GM12892 (cell line): ENCODE measurements at regions not wholly inside any gene's neighbourhood (a gene's known extent, or its start where the extent isn't known, plus 50 kb on each side); places are given as distances from the start of the nearest gene placed in this dataset.

Experiments used
- DNase-seq: peaks from one replicate; pipeline ENCODE4 v3.0.0; 2011; ENCODE audit not compliant: insufficient read length
- FAIRE-seq: peaks from 2 replicates; lab custom pipeline; 2011; peaks lifted over from hg19 to GRCh38; lab: Jason Lieb, UNC
- POLR2A ChIP-seq: IDR thresholded peaks from 2 replicates; pipeline ENCODE4 v1.6.1; 2011; ENCODE audit warnings: low read depth, low read length, control low read depth
- POLR2AphosphoS5 ChIP-seq: IDR thresholded peaks from 2 replicates; pipeline ENCODE4 v1.6.1; 2011; ENCODE audit warnings: low read depth, low read length, control low read depth
- TAF1 ChIP-seq: IDR thresholded peaks from 2 replicates; pipeline ENCODE4 v1.6.1; 2011; ENCODE audit warnings: low read depth, mild to moderate bottlenecking, control low read depth, low read length, borderline replicate concordance

- DNase-seq (no peak), FAIRE-seq (no peak)
- TF ChIP-seq TAF1 (no peak), POLR2AphosphoS5 (no peak), POLR2A (no peak)
Measured at GRCh38 chr2:221807706-221808105, 235.6 kb upstream of the EPHA4 start.

- no peak for DNase-seq
- TF ChIP-seq POLR2AphosphoS5 (no peak), POLR2A (no peak)
- no peak for FAIRE-seq
Measured at GRCh38 chr2:221802089-221802488, 230.0 kb upstream of the EPHA4 start.

DNA sequence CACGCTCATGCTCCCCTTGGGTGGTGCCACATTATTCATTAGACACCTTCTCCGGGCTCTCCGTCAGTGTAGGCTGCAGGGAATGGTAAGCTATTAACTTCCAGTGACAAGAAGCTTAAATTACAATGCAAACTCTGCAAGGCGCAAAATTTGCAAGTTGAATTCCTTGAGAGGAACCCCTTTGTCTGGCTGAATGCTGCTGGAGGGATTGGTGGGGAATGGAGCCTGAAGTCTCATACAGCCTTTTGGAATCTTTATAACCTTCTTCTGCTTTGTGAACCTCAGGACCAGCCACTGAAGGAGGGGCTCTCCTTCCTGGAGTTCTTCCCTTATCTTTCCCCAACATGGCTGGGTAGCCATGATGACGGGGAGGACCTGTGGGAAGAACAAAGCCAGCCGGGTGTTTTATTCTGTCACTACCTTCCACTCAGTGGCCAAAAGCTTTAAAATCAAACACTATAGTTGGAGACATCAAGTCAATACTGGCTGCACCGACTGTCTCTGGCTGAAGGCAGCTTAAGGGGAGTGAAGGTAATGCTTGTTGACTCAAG lies 220.9 kb upstream of the EPHA4 start:
- DNase-seq, result no peak
- no peak for FAIRE-seq
- TF ChIP-seq TAF1 (no peak), POLR2A (no peak), POLR2AphosphoS5 (no peak)

- FAIRE-seq (no peak), DNase-seq (no peak)
- TF ChIP-seq TAF1 (no peak), POLR2A (no peak), POLR2AphosphoS5 (no peak)
Measured at GRCh38 chr2:221791844-221792243, 219.7 kb upstream of the EPHA4 start.

DNA sequence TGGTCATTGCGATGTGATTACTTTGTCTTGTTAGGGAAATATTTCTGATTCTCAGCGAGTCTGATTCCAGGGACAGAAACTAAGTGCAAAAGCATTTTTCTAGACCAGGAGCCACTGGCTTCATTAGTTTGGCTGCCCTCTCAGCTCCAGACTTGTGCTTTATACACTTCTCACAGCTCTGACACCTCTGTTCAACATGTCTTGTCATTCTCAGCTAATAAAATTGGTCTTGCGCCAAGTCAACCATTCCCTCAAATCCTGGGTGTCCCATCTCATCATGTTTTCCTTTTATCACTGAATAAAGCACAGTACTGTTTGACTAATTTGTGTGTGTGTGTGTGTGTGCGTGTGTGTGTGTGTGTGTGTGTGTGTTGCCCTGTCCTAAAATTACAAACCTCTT lies 215.5 kb upstream of the EPHA4 start:
- FAIRE-seq (no peak), DNase-seq (no peak)
- TF ChIP-seq POLR2A, result no peak
- TF ChIP-seq POLR2AphosphoS5, result no peak
- no peak for TF ChIP-seq TAF1

DNA sequence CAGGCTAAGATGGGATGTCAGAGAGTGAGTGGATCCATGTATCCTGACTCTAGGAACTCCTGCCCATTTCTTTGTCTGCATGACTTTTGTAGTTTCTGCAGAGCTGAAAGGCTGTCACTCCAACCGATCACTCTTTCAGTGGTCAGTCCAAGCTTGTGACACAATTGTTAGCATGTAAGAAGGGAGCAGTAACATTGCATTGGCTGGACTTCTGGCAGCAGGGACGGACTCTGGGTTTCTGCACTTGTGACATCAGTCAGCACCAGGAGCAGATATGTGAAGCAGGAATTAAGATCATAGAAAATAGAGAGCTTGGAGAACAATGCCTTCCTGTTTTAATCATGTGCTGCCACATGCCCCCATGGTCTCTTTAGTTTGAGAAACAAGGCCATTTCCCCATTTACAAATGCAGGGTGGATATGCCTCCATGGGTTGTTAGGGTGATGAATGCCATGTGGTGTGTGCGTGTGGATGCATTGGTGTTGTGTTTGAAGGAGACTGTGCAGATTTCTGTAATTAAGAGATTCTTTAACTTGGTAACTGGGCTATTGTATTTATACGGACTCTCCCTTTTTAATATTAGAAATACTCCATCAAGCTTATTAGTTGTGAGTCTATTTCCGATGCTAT lies 214.3 kb upstream of the EPHA4 start:
- DNase-seq, result no peak
- TF ChIP-seq POLR2AphosphoS5 (no peak), POLR2A (no peak)
- FAIRE-seq, result no peak

DNA sequence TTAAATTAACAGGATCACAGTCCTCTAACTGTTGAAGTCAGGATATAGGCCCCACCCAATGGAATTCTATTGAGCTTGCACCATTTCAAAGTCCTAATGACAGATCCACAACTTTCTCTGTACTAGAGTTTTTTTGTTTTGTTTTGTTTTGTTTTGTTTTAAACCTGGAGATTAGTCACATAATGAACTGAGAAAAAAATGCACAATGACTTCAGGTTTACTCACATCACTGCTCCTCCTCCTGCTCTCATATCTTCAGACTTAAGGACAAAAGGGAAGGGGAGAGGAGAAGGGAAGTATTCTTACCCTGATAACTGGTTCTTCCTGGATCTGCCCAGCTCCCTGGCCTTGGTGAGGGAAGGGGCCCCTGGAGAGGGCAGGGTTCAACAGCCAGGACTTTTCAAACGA lies 208.2 kb upstream of the EPHA4 start:
- FAIRE-seq (no peak), DNase-seq (no peak)
- no peak for TF ChIP-seq TAF1
- TF ChIP-seq POLR2A, result no peak
- no peak for TF ChIP-seq POLR2AphosphoS5

DNA sequence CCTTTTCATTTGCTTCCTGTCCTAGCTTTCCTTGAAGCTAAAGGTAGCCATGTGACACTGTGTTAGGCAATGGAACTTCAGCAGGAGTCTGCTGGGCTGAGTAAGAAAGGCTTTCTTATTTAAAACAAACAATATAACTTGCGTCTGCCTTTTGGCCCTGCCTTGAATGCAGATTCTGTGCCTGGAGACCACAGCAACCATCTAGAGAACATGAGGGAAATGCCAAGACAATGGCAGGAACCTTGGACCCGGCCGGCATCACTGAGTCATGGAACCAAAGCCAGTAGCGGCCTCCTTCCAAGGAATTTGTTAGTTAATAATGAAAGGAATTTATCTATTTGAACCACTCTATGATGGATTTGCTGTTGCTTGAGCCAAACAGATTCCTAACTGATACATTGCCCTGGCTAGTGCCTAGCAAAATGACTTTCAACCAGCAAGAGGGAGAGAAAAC lies 207.5 kb upstream of the EPHA4 start:
- TF ChIP-seq POLR2A (no peak), TAF1 (no peak), POLR2AphosphoS5 (no peak)
- DNase-seq (no peak), FAIRE-seq (no peak)

- DNase-seq (no peak), FAIRE-seq (no peak)
- TF ChIP-seq POLR2AphosphoS5, result no peak
- TF ChIP-seq POLR2A, result no peak
- no peak for TF ChIP-seq TAF1
Measured at GRCh38 chr2:221778025-221778424, 205.9 kb upstream of the EPHA4 start.

- TF ChIP-seq TAF1, result no peak
- no peak for TF ChIP-seq POLR2AphosphoS5
- TF ChIP-seq POLR2A, result no peak
- DNase-seq, result no peak
- no peak for FAIRE-seq
Measured at GRCh38 chr2:221777119-221777518, 205.0 kb upstream of the EPHA4 start.

- DNase-seq, result no peak
- no peak for FAIRE-seq
- no peak for TF ChIP-seq TAF1
- TF ChIP-seq POLR2A, result no peak
- no peak for TF ChIP-seq POLR2AphosphoS5
Measured at GRCh38 chr2:221775096-221775495, 203.0 kb upstream of the EPHA4 start.

GRCh38 chr2:221774136-221774535 lies 202.0 kb upstream of the EPHA4 start:
- FAIRE-seq, result no peak
- no peak for DNase-seq
- TF ChIP-seq POLR2A (no peak), TAF1 (no peak), POLR2AphosphoS5 (no peak)

DNA sequence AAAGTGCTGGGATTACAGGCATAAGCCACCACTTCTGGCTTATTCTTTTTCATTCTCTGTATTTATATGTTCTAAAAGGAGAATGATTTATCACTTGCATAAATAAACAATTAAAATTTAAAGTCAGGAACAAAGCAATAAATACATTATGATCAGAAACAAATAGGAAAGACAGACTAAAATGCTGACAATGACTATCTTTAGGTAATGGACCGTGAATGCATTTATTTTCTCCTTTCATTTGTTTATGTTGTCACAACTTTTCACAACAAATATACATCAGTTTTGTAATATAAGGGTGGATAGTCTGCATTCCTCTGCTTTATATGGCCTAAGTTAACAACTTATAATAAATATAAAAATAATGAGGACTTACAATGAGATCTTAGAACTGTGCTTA lies 199.2 kb upstream of the EPHA4 start:
- FAIRE-seq (no peak), DNase-seq (no peak)
- no peak for TF ChIP-seq POLR2A
- TF ChIP-seq POLR2AphosphoS5, result no peak
- no peak for TF ChIP-seq TAF1
